Activated B cell treated with CpG ODN at 0.5 μM for 24 hours (primary cell): ENCODE measurements at regions not wholly inside any gene's neighbourhood (a gene's known extent, or its start where the extent isn't known, plus 50 kb on each side); places are given as distances from the start of the nearest gene placed in this dataset.
A peak's percentile ranks its signal among the peaks of the same experiment; 100 is the strongest.
"Not testable (repeated sequence)": the region's sequence is repeated elsewhere in the genome, so short reads cannot be mapped to it uniquely, and the experiment has no call there.

Source experiments
- ATAC-seq: fragments of 200-7000 bp; cut with Tn5 transposase; one replicate; pipeline ENCODE4 v1.10.0; 2021; ENCODE audit warnings: low read depth, mild to moderate bottlenecking, moderate library complexity
- CTCF ChIA-PET: fragments of 350-600 bp; sonication (Branson Sonifier 250); formaldehyde crosslinking; loops from one replicate; lab custom pipeline; 2021; ENCODE audit warnings: antibody characterized with exemption; lab: Charles Lee
- POLR2A ChIA-PET: fragments of 350-600 bp; sonication (Branson Sonifier 250); formaldehyde crosslinking; loops from one replicate; lab custom pipeline; 2021; ENCODE audit warnings: antibody characterized with exemption; lab: Charles Lee
- DNase-seq: peaks from one replicate; pipeline ENCODE4 v3.0.0; 2022
- H3K27ac Mint-ChIP-seq: one replicate; pipeline ENCODE4 v1.8.0; 2020; ENCODE audit warnings: mixed read lengths
- H3K27me3 Mint-ChIP-seq: one replicate; pipeline ENCODE4 v1.8.0; 2021; ENCODE audit warnings: mixed read lengths
- H3K36me3 Mint-ChIP-seq: one replicate; pipeline ENCODE4 v1.8.0; 2021; ENCODE audit warnings: low read depth, mixed read lengths
- H3K4me1 Mint-ChIP-seq: one replicate; pipeline ENCODE4 v1.8.0; 2021; ENCODE audit warnings: mixed read lengths
- H3K4me3 Mint-ChIP-seq: one replicate; pipeline ENCODE4 v1.8.0; 2020; ENCODE audit warnings: mild to moderate bottlenecking, mixed read lengths
- H3K9me3 Mint-ChIP-seq: one replicate; pipeline ENCODE4 v1.8.0; 2020; ENCODE audit warnings: mixed read lengths
- CTCF ChIP-seq: fragments of 200-600 bp; IDR thresholded peaks from one replicate; pipeline ENCODE4 v1.8.0; 2022; ENCODE audit warnings: antibody characterized with exemption, mild to moderate bottlenecking
- intact Hi-C: fragments of 100-400 bp; cut with micrococcal nuclease; formaldehyde crosslinking; loops from one replicate; pipeline ENCODE4 v1.15.1; 2024

DNA sequence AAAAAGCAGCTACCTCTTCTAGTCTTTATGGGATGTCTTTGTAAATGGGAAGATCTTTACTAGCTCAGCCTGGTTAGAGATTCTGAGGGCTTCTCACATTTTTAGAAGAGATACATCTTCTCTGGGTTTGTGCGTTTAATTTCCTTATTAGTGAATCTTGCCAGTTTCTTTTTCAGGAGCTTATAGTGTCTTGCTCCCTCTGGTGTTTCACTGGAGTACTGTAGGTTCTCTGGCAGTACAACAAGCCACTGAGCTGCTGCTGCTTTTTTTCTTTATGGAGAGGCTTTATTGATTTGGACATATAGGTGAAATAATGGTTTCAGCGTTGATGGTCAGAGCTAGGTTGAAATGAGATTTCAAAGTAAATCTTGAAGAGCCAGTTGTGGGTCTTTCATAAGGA lies 82.9 kb downstream of the LAS1L start:
- CTCF ChIA-PET, result interaction anchor here (1.3 kb wide), 1 partner anchor 1358 kb away, joined by 5 read pairs; no protein-coding TSS in a partner anchor
- TF ChIP-seq CTCF, result no peak

GRCh38 chrX:65420154-65420553 lies 114.4 kb downstream of the LAS1L start:
- POLR2A ChIA-PET, result no interaction called here

More for the DNA sequence above, 82.9 kb downstream of the LAS1L start:
- Mint-ChIP-seq H3K4me3 (no peak overlapping the region), H3K9me3 (no peaks in the 10 kb centered on the region), H3K4me1 (peaks cover 3% of the 10 kb centered on the region), H3K27me3 (no peaks in the 10 kb centered on the region), H3K27ac (no peak overlapping the region), H3K36me3 (no peaks in the 10 kb centered on the region)
- DNase-seq, result no peak
- POLR2A ChIA-PET, result no interaction called here
- no peak for ATAC-seq
- intact Hi-C loops, result loop anchor here (5.0 to 10.0 kb wide), 2 partner anchors 557 to 1359 kb away; no protein-coding TSS in a partner anchor

DNA sequence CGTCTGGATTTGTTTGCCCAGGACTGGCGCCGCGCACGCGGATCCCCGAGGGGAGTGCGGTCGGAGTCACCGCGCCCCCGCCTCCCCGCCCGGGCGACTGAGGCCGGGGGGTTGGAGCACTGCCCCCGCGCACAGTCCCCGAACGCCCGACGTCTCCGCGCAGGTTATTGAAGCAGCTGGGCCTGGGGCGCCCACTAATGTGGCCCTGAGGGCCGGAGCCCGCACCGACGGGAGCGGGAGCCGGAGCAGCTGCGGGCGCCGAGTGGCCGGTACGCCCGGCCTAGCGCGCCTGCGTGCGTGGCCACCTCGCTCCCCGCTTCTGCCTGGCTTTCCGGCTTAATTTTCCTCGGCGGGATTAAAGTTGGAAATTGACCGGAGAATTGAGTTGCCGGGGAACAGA lies 126.9 kb downstream of the LAS1L start:
- H3K9me3 Mint-ChIP-seq, H3K36me3 Mint-ChIP-seq, POLR2A ChIA-PET, DNase-seq, H3K27ac Mint-ChIP-seq, CTCF ChIA-PET, intact Hi-C loops, H3K27me3 Mint-ChIP-seq, ATAC-seq, H3K4me1 Mint-ChIP-seq: not testable (repeated sequence)
- peak overlapping the region; percentile 35 for H3K4me3 Mint-ChIP-seq

More at GRCh38 chrX:65420154-65420553, 114.4 kb downstream of the LAS1L start:
- ATAC-seq, result no peak
- H3K4me3 Mint-ChIP-seq, result no peak overlapping the region
- no peaks in the 10 kb centered on the region for H3K27me3 Mint-ChIP-seq
- no peaks in the 10 kb centered on the region for H3K9me3 Mint-ChIP-seq
- no peak for TF ChIP-seq CTCF
- DNase-seq, result no peak
- H3K36me3 Mint-ChIP-seq, result peaks cover 2% of the 10 kb centered on the region
- H3K4me1 Mint-ChIP-seq, result no peaks in the 10 kb centered on the region
- CTCF ChIA-PET, result no interaction called here
- intact Hi-C loops, result no loop called here
- no peak overlapping the region for H3K27ac Mint-ChIP-seq

DNA sequence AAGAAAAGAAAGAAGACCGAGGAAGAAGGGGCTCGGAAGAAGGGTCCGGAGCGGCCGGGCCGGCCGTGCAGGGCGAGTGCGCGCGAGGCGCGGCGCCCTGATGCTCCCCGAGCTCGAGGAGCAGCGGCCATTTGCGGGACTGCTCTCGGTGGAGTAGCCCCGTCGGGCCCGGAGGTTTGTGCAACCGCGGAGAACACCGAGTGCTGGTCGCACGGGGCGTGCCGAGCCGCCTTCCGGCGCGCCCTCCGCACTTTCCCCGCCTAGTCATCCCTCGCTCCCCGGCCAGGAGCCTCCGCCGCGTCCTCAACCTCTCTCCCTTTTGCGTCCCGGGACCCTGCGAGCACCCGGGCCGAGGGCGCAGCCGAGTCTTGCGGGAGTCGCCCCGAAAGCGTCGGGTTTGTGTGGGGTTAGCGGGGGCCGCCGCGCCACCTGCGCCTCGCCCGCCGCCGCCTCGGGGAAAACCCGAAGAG lies 127.4 kb downstream of the LAS1L start:
- ChIA-PET CTCF (no interaction called here), POLR2A (no interaction called here)
- no peaks in the 10 kb centered on the region for H3K9me3 Mint-ChIP-seq
- H3K36me3 Mint-ChIP-seq, result no peaks in the 10 kb centered on the region
- peaks cover 8% of the 10 kb centered on the region for H3K27me3 Mint-ChIP-seq
- no peak for TF ChIP-seq CTCF
- peak overlapping the region; percentile 70 for H3K4me3 Mint-ChIP-seq
- H3K27ac Mint-ChIP-seq, result no peak overlapping the region
- peak; percentile 34 for ATAC-seq
- DNase-seq, result no peak
- intact Hi-C loops, result no loop called here
- peaks cover 7% of the 10 kb centered on the region for H3K4me1 Mint-ChIP-seq

- POLR2A ChIA-PET, result no interaction called here
- intact Hi-C loops, result no loop called here
Measured at GRCh38 chrX:65406532-65406931, 128.1 kb downstream of the LAS1L start.

More at GRCh38 chrX:65406532-65406931, 128.1 kb downstream of the LAS1L start:
- peaks cover 8% of the 10 kb centered on the region for H3K27me3 Mint-ChIP-seq
- no peak overlapping the region for H3K27ac Mint-ChIP-seq
- H3K9me3 Mint-ChIP-seq, result no peaks in the 10 kb centered on the region
- peaks cover 7% of the 10 kb centered on the region for H3K4me1 Mint-ChIP-seq
- peak; percentile 58 for ATAC-seq
- no peak for TF ChIP-seq CTCF
- H3K4me3 Mint-ChIP-seq, result peak overlapping the region; percentile 70
- no peaks in the 10 kb centered on the region for H3K36me3 Mint-ChIP-seq
- no peak for DNase-seq
- CTCF ChIA-PET, result no interaction called here
